Posterior vena cava (tissue), 2 donors: ENCODE measurements at regions not wholly inside any gene's neighbourhood (a gene's known extent, or its start where the extent isn't known, plus 50 kb on each side); places are given as distances from the start of the nearest gene placed in this dataset.

ENCODE experiments used
- DNase-seq: peaks from one replicate; pipeline ENCODE4 v3.0.0-alpha.2; 2020; ENCODE audit warnings: low spot score
- intact Hi-C, 2 donors: fragments of 100-400 bp; cut with DNase I; formaldehyde crosslinking; loops; one replicate each; pipeline versions ENCODE4 v1.14.1 to v1.14.2; 2022 to 2023
- donor health status: DM: yes; HTN: yes; CAD: no.
- donor health status: DM: yes; HTN: yes; CAD: no.

- no peak for DNase-seq
- intact Hi-C loops, result no loop called here
Observed at GRCh38 chr1:220368352-220369265, 96.4 kb upstream of the RAB3GAP2 start.

- DNase-seq, result no peak
- intact Hi-C loops, result no loop called here
Observed at GRCh38 chr1:220367833-220368232, 95.6 kb upstream of the RAB3GAP2 start.

DNA sequence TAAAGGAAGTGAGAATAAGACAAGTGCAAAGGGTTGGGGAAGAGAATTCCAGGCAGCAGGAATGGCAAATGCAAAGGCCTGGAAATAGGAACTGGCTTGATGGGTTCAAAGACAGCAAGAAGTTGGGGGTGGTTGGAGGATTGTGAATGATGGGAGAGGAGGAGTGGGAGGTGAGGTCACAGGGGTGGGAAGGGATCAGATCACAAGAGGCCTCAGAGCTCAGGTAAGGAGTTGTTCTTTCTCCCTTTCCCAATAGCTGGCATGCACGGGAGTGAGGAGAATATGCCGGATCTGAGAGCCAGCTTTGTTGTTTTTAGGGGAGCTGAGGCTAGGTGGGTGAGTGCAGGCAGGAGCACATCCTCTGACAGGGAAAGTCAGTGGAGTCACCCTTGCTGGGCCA lies 94.0 kb upstream of the RAB3GAP2 start:
- no peak for DNase-seq
- intact Hi-C loops, result no loop called here

GRCh38 chr1:220363196-220363837 lies 91.1 kb upstream of the RAB3GAP2 start:
- intact Hi-C loops, result no loop called here
- no peak for DNase-seq

DNA sequence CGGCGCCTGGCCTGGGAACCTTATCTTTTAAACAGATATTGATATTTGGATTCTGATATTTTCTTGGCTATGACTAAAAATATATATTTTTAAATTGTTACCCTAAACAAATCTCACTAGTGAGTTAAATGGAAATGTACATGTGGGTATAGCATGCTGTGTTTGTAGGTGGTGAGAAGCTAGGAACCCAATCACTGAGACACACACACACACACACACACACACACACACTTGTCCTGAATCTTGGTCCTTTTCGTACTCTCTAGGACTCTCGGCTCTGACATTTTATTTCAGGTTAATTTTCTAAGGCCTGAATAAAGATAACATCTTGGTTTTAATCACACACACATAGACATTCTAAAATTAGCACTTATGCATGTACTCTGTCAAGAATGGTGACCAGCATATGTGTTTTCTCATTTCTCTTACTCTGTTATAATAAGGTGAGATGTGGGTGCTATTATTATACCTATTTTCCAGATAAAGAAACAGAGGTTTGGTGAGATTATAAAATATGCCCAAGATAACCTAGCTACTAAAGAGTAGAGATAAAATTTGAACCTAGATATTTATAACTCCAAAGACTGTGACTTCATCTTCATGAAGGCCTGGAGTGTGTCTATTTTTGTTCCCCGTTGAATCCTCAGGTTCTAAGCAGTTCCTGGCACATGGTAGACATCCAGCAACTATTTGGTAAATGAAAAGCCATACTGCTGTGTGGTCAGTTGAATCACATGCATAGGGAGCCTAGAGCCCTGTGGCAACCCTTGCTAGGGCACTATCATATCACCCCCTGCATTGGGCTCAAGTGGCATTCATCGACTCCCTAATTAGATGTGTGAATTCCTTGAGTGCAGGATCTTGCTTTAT lies 85.0 kb upstream of the RAB3GAP2 start:
- no peak for DNase-seq
- intact Hi-C loops, result no loop called here

- intact Hi-C loops, result no loop called here
- DNase-seq, result no peak
Observed at GRCh38 chr1:220353229-220354012, 81.2 kb upstream of the RAB3GAP2 start.

DNA sequence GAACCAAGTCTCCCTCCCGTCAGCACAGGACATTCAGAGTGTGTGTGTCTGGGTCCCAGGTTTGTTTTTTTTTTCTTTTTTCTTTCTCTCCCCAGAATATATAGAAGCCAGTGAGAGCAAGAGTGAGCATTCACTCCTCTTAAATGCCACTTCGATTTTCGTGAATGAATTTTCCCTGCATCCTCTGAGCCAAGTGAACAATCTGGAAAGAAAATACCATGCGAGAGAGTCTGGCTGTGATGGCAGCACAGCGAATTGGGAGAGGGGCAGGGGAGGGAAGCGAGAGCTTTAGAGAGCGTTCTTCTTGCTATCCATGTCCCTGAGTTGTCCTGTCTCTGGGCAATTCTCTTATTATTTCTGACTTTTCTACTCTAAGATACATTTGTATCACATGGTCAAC lies 76.0 kb upstream of the RAB3GAP2 start:
- intact Hi-C loops, result no loop called here
- DNase-seq, result no peak

DNA sequence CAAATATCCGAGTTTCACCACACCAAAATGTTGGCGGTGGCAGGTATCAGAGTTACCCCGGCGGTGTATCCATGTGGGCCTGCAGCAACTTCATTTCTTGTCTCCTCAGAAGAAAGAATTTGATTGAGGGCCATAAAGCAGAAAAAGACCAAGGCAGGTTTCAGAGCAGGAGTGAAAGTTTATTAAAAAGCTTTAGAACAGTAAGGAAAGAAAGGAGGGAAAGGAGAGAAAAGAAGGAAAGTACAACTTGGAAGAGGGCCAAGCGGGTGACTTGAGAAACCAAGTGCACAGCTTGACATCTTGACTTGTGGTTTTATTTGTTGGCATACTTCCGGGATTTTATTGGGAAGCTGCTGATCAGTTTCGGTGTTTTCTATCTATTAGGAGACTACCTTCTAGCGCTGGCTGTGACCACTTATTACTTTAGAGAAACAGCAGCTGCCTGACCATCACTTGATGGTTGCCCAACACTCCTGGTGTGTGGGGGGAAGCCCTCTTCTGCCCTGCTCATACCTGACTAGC lies 75.5 kb upstream of the RAB3GAP2 start:
- DNase-seq, result no peak
- intact Hi-C loops, result no loop called here

DNA sequence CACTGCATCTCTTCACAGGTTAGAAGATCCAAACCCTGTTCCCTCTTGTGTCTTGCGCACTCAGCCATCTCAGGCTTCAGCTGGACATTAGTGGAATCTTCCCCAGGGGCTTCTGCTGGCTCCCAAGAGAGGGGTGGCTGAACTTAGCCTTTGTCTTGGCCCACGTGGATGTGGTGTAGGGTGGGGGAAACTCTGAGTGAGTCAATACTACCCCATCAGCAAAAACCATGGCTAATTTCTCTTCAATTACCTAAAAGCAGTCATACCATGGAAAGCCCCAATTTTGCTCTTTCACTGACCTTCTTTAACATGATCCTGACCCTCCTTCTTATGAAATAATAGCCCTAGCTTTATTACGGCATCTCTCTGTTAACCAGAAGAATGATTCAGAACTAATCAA lies 72.5 kb upstream of the RAB3GAP2 start:
- no peak for DNase-seq
- intact Hi-C loops, result no loop called here

DNA sequence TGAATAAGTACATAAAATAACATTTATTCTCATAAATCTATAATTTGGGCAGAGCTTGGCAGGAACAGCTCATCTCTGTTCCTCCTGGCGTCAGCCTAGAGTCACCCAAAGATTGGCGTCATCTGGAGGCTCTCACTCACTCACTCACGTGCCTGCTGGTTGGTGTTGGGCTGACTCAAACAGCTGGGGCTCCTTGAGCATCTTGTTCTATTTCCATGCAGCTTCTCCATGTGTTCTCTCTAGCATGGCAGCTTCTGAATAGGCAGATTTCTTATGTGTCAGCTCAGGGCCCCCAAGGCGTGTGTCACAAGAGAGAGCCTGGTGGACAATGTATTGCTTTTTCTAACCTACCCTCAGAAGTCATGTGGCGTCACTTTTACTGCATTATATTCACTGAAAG lies 70.6 kb upstream of the RAB3GAP2 start:
- DNase-seq, result no peak
- intact Hi-C loops, result no loop called here

GRCh38 chr1:220341126-220341525 lies 68.9 kb upstream of the RAB3GAP2 start:
- DNase-seq, result no peak
- intact Hi-C loops, result no loop called here

DNA sequence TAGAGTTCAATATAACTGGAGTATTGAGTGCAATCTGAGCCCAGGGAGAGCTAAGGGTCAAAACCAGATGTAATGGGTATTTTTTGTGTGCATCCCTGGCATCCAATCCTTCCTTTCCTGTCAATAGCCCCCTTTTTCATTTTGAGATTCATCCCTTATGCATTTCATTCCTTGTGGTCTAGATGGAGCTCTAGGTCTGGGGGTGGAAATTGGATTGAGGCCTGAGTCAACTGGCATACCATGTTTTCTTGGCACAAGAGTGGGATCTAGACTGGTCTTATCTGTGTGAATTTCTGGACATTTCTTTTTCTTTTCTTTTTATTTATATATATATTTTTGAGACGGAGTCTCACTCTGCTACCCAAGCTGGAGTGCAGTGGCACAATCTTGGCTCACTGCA lies 67.3 kb upstream of the RAB3GAP2 start:
- no peak for DNase-seq
- intact Hi-C loops, result no loop called here

GRCh38 chr1:220338759-220339158 lies 66.5 kb upstream of the RAB3GAP2 start:
- DNase-seq, result no peak
- intact Hi-C loops, result no loop called here

DNA sequence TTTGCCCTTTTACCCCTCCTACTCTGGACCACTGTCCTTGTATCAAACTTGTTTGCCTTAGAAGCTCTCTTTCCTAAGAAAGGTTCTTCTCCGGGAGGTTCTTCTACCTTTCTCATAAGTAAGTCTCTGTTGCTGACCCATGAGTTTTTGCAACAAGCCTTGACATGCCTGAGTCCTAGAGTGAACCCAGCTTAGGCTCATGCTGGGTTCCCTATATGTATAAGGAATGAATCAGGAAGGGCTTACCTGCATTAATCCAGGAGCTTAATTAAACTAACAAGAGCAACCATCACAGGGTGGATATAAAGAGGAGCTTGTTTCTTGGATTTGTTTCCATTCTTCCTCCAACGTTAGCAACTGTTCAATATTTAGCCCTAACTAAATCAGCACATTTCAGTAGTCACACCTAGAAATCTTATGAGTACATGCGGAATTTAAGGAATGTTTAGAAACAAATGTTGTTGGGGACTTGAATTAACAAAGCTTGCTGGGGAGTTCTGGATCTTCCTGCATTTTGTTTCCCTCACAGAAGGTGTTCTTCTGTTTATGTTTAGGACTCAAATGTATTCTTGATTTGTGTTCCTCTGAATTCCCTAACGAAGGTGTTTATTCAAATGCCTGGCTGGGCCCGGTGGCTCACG lies 64.3 kb upstream of the RAB3GAP2 start:
- intact Hi-C loops, result no loop called here
- DNase-seq, result no peak

GRCh38 chr1:220335668-220336067 lies 63.4 kb upstream of the RAB3GAP2 start:
- DNase-seq, result no peak
- intact Hi-C loops, result no loop called here

DNA sequence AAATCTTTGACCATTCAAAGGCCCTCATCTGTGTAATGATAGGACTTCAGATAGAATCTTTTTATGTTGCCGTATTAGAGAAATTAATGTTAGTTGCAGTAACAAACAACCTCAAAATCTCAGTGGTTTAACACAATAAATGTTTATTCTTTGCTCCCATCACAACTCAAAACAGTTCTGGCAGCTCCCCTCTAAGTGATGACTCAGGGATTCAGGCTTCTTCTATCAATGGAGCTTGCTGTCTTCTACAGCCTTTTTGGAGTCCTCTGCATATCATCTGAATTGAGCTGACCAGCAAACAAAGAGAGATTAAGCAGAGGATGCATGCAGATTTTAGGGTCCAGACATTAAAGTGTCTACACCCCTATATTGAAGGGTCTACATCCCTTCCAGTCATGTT lies 59.1 kb upstream of the RAB3GAP2 start:
- no peak for DNase-seq
- intact Hi-C loops, result loop anchor here in 1 of 2 donors (5.0 kb wide), 1 partner anchor 646 kb away; no protein-coding TSS in a partner anchor

- DNase-seq, result no peak
- intact Hi-C loops, result loop anchor here in 1 of 2 donors (5.0 kb wide), 1 partner anchor 647 kb away; no protein-coding TSS in a partner anchor
Observed at GRCh38 chr1:220330265-220330664, 58.0 kb upstream of the RAB3GAP2 start.

DNA sequence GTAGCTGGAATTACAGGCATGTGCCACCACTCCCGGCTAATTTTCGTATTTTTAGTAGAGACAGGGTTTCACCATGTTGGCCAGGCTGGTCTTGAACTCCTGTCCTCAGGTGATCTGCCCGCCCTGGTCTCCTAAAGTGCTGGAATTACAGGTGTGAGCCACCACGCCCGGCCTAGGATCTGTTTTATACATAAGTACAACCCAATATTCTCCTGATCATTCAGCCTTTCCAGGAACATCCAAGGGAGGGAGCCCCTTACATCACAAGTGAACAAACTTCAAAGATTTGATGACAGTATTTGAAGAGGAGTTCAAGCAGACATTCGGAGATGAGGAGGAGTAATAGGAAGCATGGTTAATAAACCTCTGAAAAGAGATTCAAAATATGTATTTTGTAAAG lies 54.9 kb upstream of the RAB3GAP2 start:
- intact Hi-C loops, result no loop called here
- DNase-seq, result no peak
